ENCODE measurements at regions not wholly inside any gene's neighbourhood (a gene's known extent, or its start where the extent isn't known, plus 50 kb on each side); places are given as distances from the start of the nearest gene placed in this dataset.

DNA sequence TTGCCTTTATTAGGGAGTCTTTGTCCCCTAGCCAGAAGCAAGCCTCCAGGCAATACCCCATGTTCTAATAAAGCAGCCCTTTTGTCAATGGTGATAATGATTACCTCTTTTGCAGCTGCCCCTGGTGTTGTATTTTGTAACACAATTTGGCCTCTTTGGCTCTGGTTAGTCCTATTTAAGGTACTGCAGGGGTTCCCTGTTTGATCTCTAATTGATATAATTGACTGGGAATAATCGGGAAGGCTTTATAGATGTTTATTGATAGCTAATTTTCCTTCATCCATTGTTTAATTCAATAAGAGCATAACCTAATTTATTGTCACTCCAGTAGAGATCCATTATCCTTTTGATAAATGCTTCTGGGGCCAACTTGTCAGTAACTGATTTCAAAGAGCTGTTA lies 537.2 kb downstream of the PKHD1 start:
- TF ChIP-seq, protein P1, sequence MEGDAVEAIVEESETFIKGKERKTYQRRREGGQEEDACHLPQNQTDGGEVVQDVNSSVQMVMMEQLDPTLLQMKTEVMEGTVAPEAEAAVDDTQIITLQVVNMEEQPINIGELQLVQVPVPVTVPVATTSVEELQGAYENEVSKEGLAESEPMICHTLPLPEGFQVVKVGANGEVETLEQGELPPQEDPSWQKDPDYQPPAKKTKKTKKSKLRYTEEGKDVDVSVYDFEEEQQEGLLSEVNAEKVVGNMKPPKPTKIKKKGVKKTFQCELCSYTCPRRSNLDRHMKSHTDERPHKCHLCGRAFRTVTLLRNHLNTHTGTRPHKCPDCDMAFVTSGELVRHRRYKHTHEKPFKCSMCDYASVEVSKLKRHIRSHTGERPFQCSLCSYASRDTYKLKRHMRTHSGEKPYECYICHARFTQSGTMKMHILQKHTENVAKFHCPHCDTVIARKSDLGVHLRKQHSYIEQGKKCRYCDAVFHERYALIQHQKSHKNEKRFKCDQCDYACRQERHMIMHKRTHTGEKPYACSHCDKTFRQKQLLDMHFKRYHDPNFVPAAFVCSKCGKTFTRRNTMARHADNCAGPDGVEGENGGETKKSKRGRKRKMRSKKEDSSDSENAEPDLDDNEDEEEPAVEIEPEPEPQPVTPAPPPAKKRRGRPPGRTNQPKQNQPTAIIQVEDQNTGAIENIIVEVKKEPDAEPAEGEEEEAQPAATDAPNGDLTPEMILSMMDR (IDR thresholded peaks at IDR 0.05; ENCODE audit: control insufficient read depth, extremely low read depth, insufficient read depth): no peak
- H3K4me3 ChIP-seq (ENCODE audit: low read depth, low read length): no peak overlapping the region
- DNase-seq (ENCODE audit: low read depth): no peak

- TF ChIP-seq, protein P1 (IDR thresholded peaks at IDR 0.05; ENCODE audit: control insufficient read depth, extremely low read depth, insufficient read depth): no peak
- no peak for DNase-seq (ENCODE audit: low read depth)
- H3K4me3 ChIP-seq (ENCODE audit: low read depth, low read length): no peak overlapping the region
Observed at GRCh38 chr6:51552435-51552834, 535.0 kb downstream of the PKHD1 start.

DNA sequence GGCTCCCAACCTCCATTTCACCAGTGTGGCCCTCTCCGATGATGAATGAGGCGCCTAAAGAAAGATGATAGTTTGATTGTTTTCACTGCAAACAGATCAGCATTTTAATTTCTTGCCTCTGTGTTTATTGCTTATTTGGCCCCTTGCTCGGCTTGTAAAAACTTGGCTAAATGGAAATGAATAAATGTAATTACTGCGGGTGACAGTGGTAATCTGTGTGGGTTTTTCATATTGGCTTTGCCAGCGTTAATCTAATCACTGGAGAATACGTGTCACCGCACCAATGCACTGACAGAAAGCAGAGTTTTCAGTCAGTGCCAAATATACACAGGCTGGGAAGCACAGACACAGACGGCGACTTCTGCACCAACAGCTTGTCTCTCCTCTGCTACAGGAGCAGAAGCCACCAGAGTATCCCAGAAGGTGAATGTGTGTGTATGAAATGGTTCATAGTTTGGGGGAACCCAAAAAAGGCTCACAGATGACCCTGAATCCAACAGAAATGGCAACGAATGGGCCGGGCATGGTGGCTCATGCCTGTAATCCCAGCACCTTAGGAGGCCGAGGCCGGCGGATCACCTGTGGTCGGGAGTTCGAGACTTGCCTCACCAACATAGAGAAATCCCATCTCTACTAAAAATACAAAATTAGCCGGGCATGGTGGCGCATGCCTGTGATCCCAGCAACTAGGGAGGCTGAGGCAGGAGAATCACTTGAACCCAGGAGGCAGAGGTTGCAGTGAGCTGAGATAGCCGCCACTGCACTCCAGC lies 534.0 kb downstream of the PKHD1 start:
- no peak overlapping the region for H3K4me3 ChIP-seq (ENCODE audit: low read depth, low read length)
- TF ChIP-seq, protein P1 (IDR thresholded peaks at IDR 0.05; ENCODE audit: control insufficient read depth, extremely low read depth, insufficient read depth): no peak
- no peak for DNase-seq (ENCODE audit: low read depth)

- DNase-seq (ENCODE audit: low read depth): no peak
- no peak overlapping the region for H3K4me3 ChIP-seq (ENCODE audit: low read depth, low read length)
- TF ChIP-seq, protein P1 (IDR thresholded peaks at IDR 0.05; ENCODE audit: control insufficient read depth, extremely low read depth, insufficient read depth): no peak
Observed at GRCh38 chr6:51554029-51554428, 533.4 kb downstream of the PKHD1 start.

GRCh38 chr6:51559059-51559458 lies 528.4 kb downstream of the PKHD1 start:
- no peak overlapping the region for H3K4me3 ChIP-seq (ENCODE audit: low read depth, low read length)
- TF ChIP-seq, protein P1 (IDR thresholded peaks at IDR 0.05; ENCODE audit: control insufficient read depth, extremely low read depth, insufficient read depth): peak; percentile 93
- peak; percentile 36 for DNase-seq (ENCODE audit: low read depth)

DNA sequence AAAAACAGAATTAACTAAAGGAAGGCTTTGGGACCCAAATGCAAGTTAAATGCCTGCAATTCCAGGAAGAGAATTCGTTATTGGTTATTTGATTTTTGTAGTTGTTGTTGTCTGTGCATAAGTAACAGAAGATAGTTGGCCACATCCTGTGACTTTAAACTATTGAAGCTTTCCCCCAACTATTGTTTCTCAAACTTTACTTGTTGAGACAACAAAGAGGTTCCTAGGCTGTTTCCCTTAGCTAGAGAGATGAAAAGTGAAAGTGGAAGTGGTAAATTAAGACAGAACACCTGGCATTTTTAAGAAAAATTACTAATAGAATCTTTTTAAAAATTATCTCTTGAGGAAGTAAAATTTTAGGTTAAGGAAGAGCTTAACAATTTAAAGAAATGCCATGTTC lies 525.2 kb downstream of the PKHD1 start:
- DNase-seq (ENCODE audit: low read depth): no peak
- TF ChIP-seq, protein P1 (IDR thresholded peaks at IDR 0.05; ENCODE audit: control insufficient read depth, extremely low read depth, insufficient read depth): no peak
- no peak overlapping the region for H3K4me3 ChIP-seq (ENCODE audit: low read depth, low read length)
